Astrocyte of the cerebellum (primary cell): ENCODE measurements at regions not wholly inside any gene's neighbourhood (a gene's known extent, or its start where the extent isn't known, plus 50 kb on each side); places are given as distances from the start of the nearest gene placed in this dataset.
A peak's percentile ranks its signal among the peaks of the same experiment; 100 is the strongest.
"Not testable (repeated sequence)": the region's sequence is repeated elsewhere in the genome, so short reads cannot be mapped to it uniquely, and the experiment has no call there.

Experiments
- DNase-seq: peaks from one replicate; pipeline ENCODE4 v3.0.0-alpha.2; 2011; ENCODE audit warnings: low read depth
- H3K4me3 ChIP-seq: 2 replicates; pipeline ENCODE4 v1.5.1; 2011; ENCODE audit warnings: mild to moderate bottlenecking, low read depth, low read length, moderate library complexity
- CTCF ChIP-seq: IDR thresholded peaks from 2 replicates; pipeline ENCODE4 v1.5.1; 2012; ENCODE audit warnings: low read length, low read depth, moderate library complexity, mild to moderate bottlenecking; ENCODE audit errors: missing control alignments
- in situ Hi-C: cut with HindIII; loops from 2 replicates; pipeline ENCODE4 v1.10.0; 2017; ENCODE audit warnings: low sequenced_read_pairs

- TF ChIP-seq CTCF, result no peak
- no peak for DNase-seq
- in situ Hi-C loops, result no loop called here
- no peak overlapping the region for H3K4me3 ChIP-seq
These were observed 367.1 kb upstream of the FAR2 start for GRCh38 chr12:28781671-28782652.

- in situ Hi-C loops, result no loop called here
- H3K4me3 ChIP-seq, result no peak overlapping the region
- DNase-seq, result no peak
- TF ChIP-seq CTCF, result no peak
These were observed 366.3 kb upstream of the FAR2 start for GRCh38 chr12:28782812-28783211.

- no peak overlapping the region for H3K4me3 ChIP-seq
- in situ Hi-C loops, result no loop called here
- TF ChIP-seq CTCF, result no peak
- peak; percentile 68 for DNase-seq
These were observed 361.9 kb upstream of the FAR2 start for GRCh38 chr12:28787151-28787550.

- DNase-seq, in situ Hi-C loops, H3K4me3 ChIP-seq: not testable (repeated sequence)
These were observed 360.8 kb upstream of the FAR2 start for GRCh38 chr12:28788256-28788655.

GRCh38 chr12:28793581-28794151 lies 355.4 kb upstream of the FAR2 start:
- no peak overlapping the region for H3K4me3 ChIP-seq
- no peak for DNase-seq
- in situ Hi-C loops, result no loop called here
- no peak for TF ChIP-seq CTCF

- no peak for DNase-seq
- no peak overlapping the region for H3K4me3 ChIP-seq
- in situ Hi-C loops, result no loop called here
- no peak for TF ChIP-seq CTCF
These were observed 354.9 kb upstream of the FAR2 start for GRCh38 chr12:28794211-28794610.

GRCh38 chr12:28794786-28795185 lies 354.3 kb upstream of the FAR2 start:
- H3K4me3 ChIP-seq, result no peak overlapping the region
- DNase-seq, result no peak
- in situ Hi-C loops, result no loop called here
- no peak for TF ChIP-seq CTCF
